K562 (cell line): ENCODE measurements at regions not wholly inside any gene's neighbourhood (a gene's known extent, or its start where the extent isn't known, plus 50 kb on each side); places are given as distances from the start of the nearest gene placed in this dataset.
"Not testable (repeated sequence)": the region's sequence is repeated elsewhere in the genome, so short reads cannot be mapped to it uniquely, and the experiment has no call there.

ENCODE experiments used
- POLR2G ChIP-seq: fragments of 200-400 bp; formaldehyde crosslinking; IDR thresholded peaks from 2 replicates; pipeline ENCODE4 v1.6.1; 2017; ENCODE audit warnings: low read depth, mild to moderate bottlenecking, antibody characterized with exemption, low read length, moderate library complexity
- ZBTB17 ChIP-seq: fragments of 450-650 bp; formaldehyde crosslinking; IDR thresholded peaks from 2 replicates; pipeline ENCODE4 v1.4.0; 2020; ENCODE audit warnings: mild to moderate bottlenecking
- ZNF184 ChIP-seq: sonication (generic); formaldehyde crosslinking; IDR thresholded peaks from 2 replicates; pipeline ENCODE4 v1.5.0; 2020; ENCODE audit warnings: missing genetic modification reagents
- TF ChIP-seq, protein P1 (sequence below), 2 experiments: fragments of 450-650 bp; formaldehyde crosslinking in 1 of 2; IDR thresholded peaks; 2 replicates each; pipeline versions ENCODE4 v1.4.0 to v1.6.1; 2014 to 2020; ENCODE audit warnings: mild to moderate bottlenecking in 2 of 2, borderline replicate concordance in 1 of 2, low read depth in 1 of 2
- TF ChIP-seq, protein P2 (sequence below): fragments of 250-450 bp; sonication (Bioruptor Pico); IDR thresholded peaks from 2 replicates; pipeline ENCODE4 v1.4.0; 2020
- TF ChIP-seq, protein P3 (sequence below): sonication (generic); formaldehyde crosslinking; IDR thresholded peaks from 2 replicates; pipeline ENCODE4 v1.8.0; 2022; ENCODE audit warnings: missing genetic modification reagents, mild to moderate bottlenecking, moderate library complexity, borderline replicate concordance

DNA sequence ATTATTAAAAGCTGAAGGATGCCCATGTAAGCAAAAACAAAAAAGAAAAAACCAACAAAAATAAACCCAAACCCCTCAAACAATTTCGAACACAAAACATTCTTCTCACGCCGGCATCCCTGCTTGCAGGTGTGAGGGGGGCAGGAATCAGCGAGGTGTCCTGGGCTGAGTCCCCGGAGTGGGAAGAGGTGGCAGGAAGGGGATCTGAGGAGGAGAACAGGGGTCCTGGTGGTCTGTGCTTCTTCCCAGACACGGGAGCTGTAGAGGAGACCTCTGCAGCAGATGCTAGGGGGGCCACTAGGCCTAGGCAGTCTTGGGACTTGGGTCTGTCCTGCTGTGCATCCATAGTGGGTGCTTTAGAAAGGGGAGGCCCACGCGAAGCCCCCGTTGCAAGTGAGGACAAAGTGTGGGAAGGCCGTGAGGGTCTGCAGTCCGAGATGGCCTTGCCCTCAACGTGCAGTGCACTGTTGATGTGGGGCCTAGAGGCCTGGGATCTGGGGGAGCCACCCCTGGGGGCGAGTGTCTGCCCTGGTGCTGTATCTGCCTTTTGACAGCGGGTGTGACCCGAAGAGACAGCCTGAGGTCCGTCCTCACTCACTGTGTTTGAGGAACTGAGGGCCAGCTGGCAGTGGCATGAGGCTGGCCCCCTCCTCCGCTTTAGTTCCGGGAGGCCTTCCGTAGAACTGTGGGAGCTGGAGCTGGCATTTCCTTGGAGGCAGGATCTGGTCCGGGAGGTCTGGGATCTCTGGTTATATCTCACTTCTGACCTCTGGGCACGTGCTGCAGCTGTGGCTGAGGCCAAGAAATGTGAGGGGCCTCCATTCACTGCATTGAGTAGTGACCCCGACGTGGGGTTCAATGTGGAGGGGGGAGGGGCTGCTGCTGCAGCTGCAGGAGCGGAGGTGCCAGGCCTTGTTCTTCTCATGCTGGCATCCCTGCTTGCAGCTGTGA lies 1371.5 kb downstream of the CDH12 start (continued):
- TF ChIP-seq, protein P1, sequence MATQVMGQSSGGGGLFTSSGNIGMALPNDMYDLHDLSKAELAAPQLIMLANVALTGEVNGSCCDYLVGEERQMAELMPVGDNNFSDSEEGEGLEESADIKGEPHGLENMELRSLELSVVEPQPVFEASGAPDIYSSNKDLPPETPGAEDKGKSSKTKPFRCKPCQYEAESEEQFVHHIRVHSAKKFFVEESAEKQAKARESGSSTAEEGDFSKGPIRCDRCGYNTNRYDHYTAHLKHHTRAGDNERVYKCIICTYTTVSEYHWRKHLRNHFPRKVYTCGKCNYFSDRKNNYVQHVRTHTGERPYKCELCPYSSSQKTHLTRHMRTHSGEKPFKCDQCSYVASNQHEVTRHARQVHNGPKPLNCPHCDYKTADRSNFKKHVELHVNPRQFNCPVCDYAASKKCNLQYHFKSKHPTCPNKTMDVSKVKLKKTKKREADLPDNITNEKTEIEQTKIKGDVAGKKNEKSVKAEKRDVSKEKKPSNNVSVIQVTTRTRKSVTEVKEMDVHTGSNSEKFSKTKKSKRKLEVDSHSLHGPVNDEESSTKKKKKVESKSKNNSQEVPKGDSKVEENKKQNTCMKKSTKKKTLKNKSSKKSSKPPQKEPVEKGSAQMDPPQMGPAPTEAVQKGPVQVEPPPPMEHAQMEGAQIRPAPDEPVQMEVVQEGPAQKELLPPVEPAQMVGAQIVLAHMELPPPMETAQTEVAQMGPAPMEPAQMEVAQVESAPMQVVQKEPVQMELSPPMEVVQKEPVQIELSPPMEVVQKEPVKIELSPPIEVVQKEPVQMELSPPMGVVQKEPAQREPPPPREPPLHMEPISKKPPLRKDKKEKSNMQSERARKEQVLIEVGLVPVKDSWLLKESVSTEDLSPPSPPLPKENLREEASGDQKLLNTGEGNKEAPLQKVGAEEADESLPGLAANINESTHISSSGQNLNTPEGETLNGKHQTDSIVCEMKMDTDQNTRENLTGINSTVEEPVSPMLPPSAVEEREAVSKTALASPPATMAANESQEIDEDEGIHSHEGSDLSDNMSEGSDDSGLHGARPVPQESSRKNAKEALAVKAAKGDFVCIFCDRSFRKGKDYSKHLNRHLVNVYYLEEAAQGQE (IDR thresholded peaks at IDR 0.05; ENCODE audit: borderline replicate concordance) = not testable (repeated sequence)
- TF ChIP-seq, protein P1 (CRISPR knock-in tag; IDR thresholded peaks at IDR 0.05; ENCODE audit: low read depth) = 0 out of 2 replicates have a peak, but pooled peaks have one; percentile 57
- TF ChIP-seq ZNF184 (CRISPR knock-in tag) (peak; percentile 31; the same call in 1 of the 2 replicates), ZBTB17 (0 out of 2 replicates have a peak, but pooled peaks have one; percentile 37), POLR2G (0 out of 2 replicates have a peak, but pooled peaks have one; percentile 28)
- TF ChIP-seq, protein P2, sequence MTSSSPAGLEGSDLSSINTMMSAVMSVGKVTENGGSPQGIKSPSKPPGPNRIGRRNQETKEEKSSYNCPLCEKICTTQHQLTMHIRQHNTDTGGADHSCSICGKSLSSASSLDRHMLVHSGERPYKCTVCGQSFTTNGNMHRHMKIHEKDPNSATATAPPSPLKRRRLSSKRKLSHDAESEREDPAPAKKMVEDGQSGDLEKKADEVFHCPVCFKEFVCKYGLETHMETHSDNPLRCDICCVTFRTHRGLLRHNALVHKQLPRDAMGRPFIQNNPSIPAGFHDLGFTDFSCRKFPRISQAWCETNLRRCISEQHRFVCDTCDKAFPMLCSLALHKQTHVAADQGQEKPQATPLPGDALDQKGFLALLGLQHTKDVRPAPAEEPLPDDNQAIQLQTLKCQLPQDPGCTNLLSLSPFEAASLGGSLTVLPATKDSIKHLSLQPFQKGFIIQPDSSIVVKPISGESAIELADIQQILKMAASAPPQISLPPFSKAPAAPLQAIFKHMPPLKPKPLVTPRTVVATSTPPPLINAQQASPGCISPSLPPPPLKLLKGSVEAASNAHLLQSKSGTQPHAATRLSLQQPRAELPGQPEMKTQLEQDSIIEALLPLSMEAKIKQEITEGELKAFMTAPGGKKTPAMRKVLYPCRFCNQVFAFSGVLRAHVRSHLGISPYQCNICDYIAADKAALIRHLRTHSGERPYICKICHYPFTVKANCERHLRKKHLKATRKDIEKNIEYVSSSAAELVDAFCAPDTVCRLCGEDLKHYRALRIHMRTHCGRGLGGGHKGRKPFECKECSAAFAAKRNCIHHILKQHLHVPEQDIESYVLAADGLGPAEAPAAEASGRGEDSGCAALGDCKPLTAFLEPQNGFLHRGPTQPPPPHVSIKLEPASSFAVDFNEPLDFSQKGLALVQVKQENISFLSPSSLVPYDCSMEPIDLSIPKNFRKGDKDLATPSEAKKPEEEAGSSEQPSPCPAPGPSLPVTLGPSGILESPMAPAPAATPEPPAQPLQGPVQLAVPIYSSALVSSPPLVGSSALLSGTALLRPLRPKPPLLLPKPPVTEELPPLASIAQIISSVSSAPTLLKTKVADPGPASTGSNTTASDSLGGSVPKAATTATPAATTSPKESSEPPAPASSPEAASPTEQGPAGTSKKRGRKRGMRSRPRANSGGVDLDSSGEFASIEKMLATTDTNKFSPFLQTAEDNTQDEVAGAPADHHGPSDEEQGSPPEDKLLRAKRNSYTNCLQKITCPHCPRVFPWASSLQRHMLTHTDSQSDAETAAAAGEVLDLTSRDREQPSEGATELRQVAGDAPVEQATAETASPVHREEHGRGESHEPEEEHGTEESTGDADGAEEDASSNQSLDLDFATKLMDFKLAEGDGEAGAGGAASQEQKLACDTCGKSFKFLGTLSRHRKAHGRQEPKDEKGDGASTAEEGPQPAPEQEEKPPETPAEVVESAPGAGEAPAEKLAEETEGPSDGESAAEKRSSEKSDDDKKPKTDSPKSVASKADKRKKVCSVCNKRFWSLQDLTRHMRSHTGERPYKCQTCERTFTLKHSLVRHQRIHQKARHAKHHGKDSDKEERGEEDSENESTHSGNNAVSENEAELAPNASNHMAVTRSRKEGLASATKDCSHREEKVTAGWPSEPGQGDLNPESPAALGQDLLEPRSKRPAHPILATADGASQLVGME (CRISPR knock-in tag) = peak; percentile 55; the same call in 1 of the 2 replicates
- TF ChIP-seq, protein P3, sequence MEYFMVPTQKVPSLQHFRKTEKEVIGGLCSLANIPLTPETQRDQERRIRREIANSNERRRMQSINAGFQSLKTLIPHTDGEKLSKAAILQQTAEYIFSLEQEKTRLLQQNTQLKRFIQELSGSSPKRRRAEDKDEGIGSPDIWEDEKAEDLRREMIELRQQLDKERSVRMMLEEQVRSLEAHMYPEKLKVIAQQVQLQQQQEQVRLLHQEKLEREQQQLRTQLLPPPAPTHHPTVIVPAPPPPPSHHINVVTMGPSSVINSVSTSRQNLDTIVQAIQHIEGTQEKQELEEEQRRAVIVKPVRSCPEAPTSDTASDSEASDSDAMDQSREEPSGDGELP (CRISPR knock-in tag) = 0 out of 2 replicates have a peak, but pooled peaks have one; percentile 38
